HepG2 (cell line): ENCODE measurements at regions not wholly inside any gene's neighbourhood (a gene's known extent, or its start where the extent isn't known, plus 50 kb on each side); places are given as distances from the start of the nearest gene placed in this dataset.

ENCODE experiments used
- ATAC-seq: fragments of 200-7000 bp; cut with Tn5 transposase; 3 replicates; pipeline ENCODE4 v1.9.1; 2020; ENCODE audit warnings: mild to moderate bottlenecking, moderate library complexity
- BruUV-seq: library from RNA; stranded (reverse); fragments of 400-500 nt; replicated peaks from 2 replicates; lab custom pipeline; 2021; lab: Mats Ljungman, UMichigan
- CTCF ChIA-PET: fragments of 300-600 bp; formaldehyde crosslinking; extraction: SDS; loops from one replicate; lab custom pipeline; 2021; ENCODE audit warnings: low total read pairs, inconsistent platforms, low intra/inter-chr PET ratio; lab: Yijun Ruan, JAX
- POLR2A ChIA-PET: fragments of 350-600 bp; sonication (Branson Sonifier 250); formaldehyde crosslinking; loops from one replicate; lab custom pipeline; 2020; ENCODE audit warnings: antibody characterized with exemption, inconsistent platforms; lab: Yijun Ruan, JAX
- DNase-seq: peaks from one replicate; pipeline ENCODE4 v3.0.0-alpha.2; 2015; ENCODE audit warnings: low spot score
- FAIRE-seq: peaks from 3 replicates; lab custom pipeline; 2011; peaks lifted over from hg19 to GRCh38; lab: Jason Lieb, UNC
- H2AFZ ChIP-seq: one replicate; pipeline ENCODE4 v1.6.1; 2011; ENCODE audit warnings: low read length, inconsistent platforms
- H3K27ac ChIP-seq: fragments of 300-600 bp; 3 replicates; pipeline ENCODE4 v1.8.0; 2011; ENCODE audit warnings: mixed run types, mild to moderate bottlenecking, mixed read lengths, low read length, inconsistent platforms; ENCODE audit not compliant: insufficient read depth; ENCODE audit errors: extremely low read length
- H3K27me3 ChIP-seq, 2 experiments: fragments of 200-600 bp in 1 of 2; 2 replicates in 1 of 2; 3 replicates in 1 of 2; pipeline versions ENCODE4 v1.6.0 to v1.8.0; 2011; ENCODE audit warnings: low read length in 2 of 2, mild to moderate bottlenecking in 2 of 2, moderate library complexity in 2 of 2, inconsistent platforms in 1 of 2; ENCODE audit not compliant: insufficient read depth in 2 of 2, control insufficient read depth in 1 of 2
- H3K36me3 ChIP-seq, 2 experiments: fragments of 200-600 bp in 1 of 2; replicated peaks in 1 of 2; 2 replicates in 1 of 2; 3 replicates in 1 of 2; pipeline versions ENCODE4 v1.5.1 to v1.8.0; 2011; ENCODE audit warnings: low read length in 2 of 2, inconsistent platforms in 1 of 2; ENCODE audit not compliant: insufficient read depth in 2 of 2, control insufficient read depth in 1 of 2
- H3K4me1 ChIP-seq: 2 replicates; pipeline ENCODE4 v1.5.1; 2012; ENCODE audit warnings: low read length, inconsistent platforms; ENCODE audit not compliant: insufficient read depth
- H3K4me2 ChIP-seq: 2 replicates; pipeline ENCODE4 v1.6.0; 2011; ENCODE audit warnings: low read depth, low read length, inconsistent platforms
- H3K4me3 ChIP-seq, 3 experiments: fragments of 200-600 bp in 1 of 3; sonication (generic), shearing (Covaris generic) in 1 of 3; replicated peaks in 1 of 3; 2 replicates each; pipeline ENCODE4 v1.5.1; 2011 to 2016; ENCODE audit warnings: low read length in 3 of 3, inconsistent platforms in 2 of 3, low read depth in 2 of 3, mild to moderate bottlenecking in 2 of 3, control low read depth in 1 of 3, mixed read lengths in 1 of 3; ENCODE audit not compliant: insufficient read depth in 1 of 3
- H3K79me2 ChIP-seq: one replicate; pipeline ENCODE4 v1.6.1; 2011; ENCODE audit warnings: low read length, inconsistent platforms; ENCODE audit not compliant: insufficient read depth
- H3K9ac ChIP-seq: 2 replicates; pipeline ENCODE4 v1.6.0; 2011; ENCODE audit warnings: mild to moderate bottlenecking, low read depth, low read length, inconsistent platforms; ENCODE audit not compliant: insufficient read depth
- H3K9me3 ChIP-seq: 2 replicates; pipeline ENCODE4 v1.5.1; 2012; ENCODE audit warnings: mild to moderate bottlenecking, low read length
- H4K20me1 ChIP-seq: 2 replicates; pipeline ENCODE4 v1.6.0; 2011; ENCODE audit warnings: inconsistent platforms, mild to moderate bottlenecking, low read length, moderate library complexity; ENCODE audit not compliant: insufficient read depth
- CHCHD3 ChIP-seq: sonication (generic); formaldehyde crosslinking; IDR thresholded peaks from 2 replicates; pipeline ENCODE4 v1.8.0; 2022; ENCODE audit warnings: mild to moderate bottlenecking, missing genetic modification reagents, moderate library complexity
- FOXO4 ChIP-seq: sonication (generic); formaldehyde crosslinking; conservative IDR thresholded peaks from 2 replicates; pipeline ENCODE4 v1.8.1; 2023; ENCODE audit warnings: missing genetic modification reagents
- GLMP ChIP-seq: sonication (generic); formaldehyde crosslinking; IDR thresholded peaks from 2 replicates; pipeline ENCODE4 v1.9.0; 2021; ENCODE audit warnings: missing genetic modification reagents, mild to moderate bottlenecking, borderline replicate concordance
- PAWR ChIP-seq: sonication (generic); formaldehyde crosslinking; IDR thresholded peaks from 2 replicates; pipeline ENCODE4 v1.4.0; 2020; ENCODE audit warnings: missing genetic modification reagents, mild to moderate bottlenecking, borderline replicate concordance
- TCF7 ChIP-seq: sonication (generic); IDR thresholded peaks from 2 replicates; pipeline ENCODE4 v1.6.1; 2016; ENCODE audit warnings: antibody characterized with exemption, low read depth
- ZBTB10 ChIP-seq: sonication (generic); formaldehyde crosslinking; IDR thresholded peaks from 2 replicates; pipeline ENCODE4 v1.4.0; 2020; ENCODE audit warnings: missing genetic modification reagents, borderline replicate concordance
- ZBTB49 ChIP-seq: sonication (generic); formaldehyde crosslinking; IDR thresholded peaks from 2 replicates; pipeline ENCODE4 v1.4.0; 2020; ENCODE audit warnings: missing genetic modification reagents, borderline replicate concordance
- ZKSCAN8 ChIP-seq: IDR thresholded peaks from 2 replicates; pipeline ENCODE4 v1.6.1; 2016; ENCODE audit warnings: borderline replicate concordance, missing genetic modification reagents, missing compliant biosample characterization
- ZNF260 ChIP-seq: sonication (generic); formaldehyde crosslinking; IDR thresholded peaks from 2 replicates; pipeline ENCODE4 v1.4.0; 2020; ENCODE audit warnings: missing genetic modification reagents, low read depth, mild to moderate bottlenecking, borderline replicate concordance
- ZNF614 ChIP-seq: IDR thresholded peaks from 2 replicates; pipeline ENCODE4 v1.6.1; 2018; ENCODE audit warnings: missing biosample characterization, missing genetic modification reagents, inconsistent platforms, borderline replicate concordance
- ZNF652 ChIP-seq: IDR thresholded peaks from 2 replicates; pipeline ENCODE4 v1.6.1; 2016; ENCODE audit warnings: low read depth, borderline replicate concordance
- WGBS: methylation state at CpG from one replicate; pipeline ENCODE4 v1.1.6; 2017; ENCODE audit warnings: low lambda C conversion rate; 5-methylcytosine and 5-hydroxymethylcytosine counted together
- in situ Hi-C: cut with HindIII; loops from 2 replicates; pipeline ENCODE4 v1.10.0; 2017; ENCODE audit warnings: low pct_unique_long_range_greater_than_20kb; ENCODE audit not compliant: extremely low pct_ligation_motif_present
- intact Hi-C: fragments of 100-400 bp; cut with micrococcal nuclease; formaldehyde crosslinking; loops from one replicate; pipeline ENCODE4 v1.10.0; 2022; ENCODE audit not compliant: unreplicated experiment

- ChIA-PET CTCF (no interaction called here), POLR2A (no interaction called here)
- H3K27me3 ChIP-seq, result no peaks in the 10 kb centered on the region
- no peak overlapping the region for H3K4me2 ChIP-seq
- FAIRE-seq, result no peak
- no peak overlapping the region for H3K9ac ChIP-seq
- H3K4me3 ChIP-seq, result no peak overlapping the region
- H3K27ac ChIP-seq, result no peak overlapping the region
- H3K9me3 ChIP-seq, result no peaks in the 10 kb centered on the region
- TF ChIP-seq CHCHD3 (CRISPR knock-in tag), result no peak
- TF ChIP-seq, all 625 proteins: peak for 0
- DNase-seq, result no peak
- Histone ChIP-seq H4K20me1 (no peaks in the 10 kb centered on the region), H2AFZ (no peak overlapping the region), H3K4me1 (no peaks in the 10 kb centered on the region), H3K36me3 (no peaks in the 10 kb centered on the region), H3K79me2 (no peaks in the 10 kb centered on the region)
- in situ Hi-C loops, result no loop called here
- intact Hi-C loops, result no loop called here
- BruUV-seq, result no TSS peak
- WGBS, result 28% methylated on average over 4 of the region's 4 CpGs
- no peak for ATAC-seq
Measured at GRCh38 chr2:137823196-137823595, 141.1 kb upstream of the HNMT start.

- H3K9ac ChIP-seq, result no peak overlapping the region
- DNase-seq (no peak), FAIRE-seq (no peak), ATAC-seq (no peak)
- H3K27me3 ChIP-seq, result no peaks in the 10 kb centered on the region
- H3K9me3 ChIP-seq, result no peaks in the 10 kb centered on the region
- H3K79me2 ChIP-seq, result no peaks in the 10 kb centered on the region
- ChIA-PET CTCF (no interaction called here), POLR2A (no interaction called here)
- 0% methylated on average over 1 of the region's 1 CpG for WGBS
- H4K20me1 ChIP-seq, result no peaks in the 10 kb centered on the region
- intact Hi-C loops, result no loop called here
- H3K4me1 ChIP-seq, result no peaks in the 10 kb centered on the region
- no peak overlapping the region for H2AFZ ChIP-seq
- in situ Hi-C loops, result no loop called here
- no peak overlapping the region for H3K4me2 ChIP-seq
- no peak overlapping the region for H3K27ac ChIP-seq
- no peaks in the 10 kb centered on the region for H3K36me3 ChIP-seq
- BruUV-seq, result no TSS peak
- H3K4me3 ChIP-seq, result no peak overlapping the region
- no peak for TF ChIP-seq ZNF652 (CRISPR knock-in tag)
- no peak for TF ChIP-seq ZNF260 (CRISPR knock-in tag)
- TF ChIP-seq TCF7, result no peak
- no peak for TF ChIP-seq FOXO4 (CRISPR knock-in tag)
- no peak for TF ChIP-seq ZBTB10
- TF ChIP-seq ZKSCAN8 (CRISPR knock-in tag), result no peak
- TF ChIP-seq PAWR, result no peak
- TF ChIP-seq ZNF614, result no peak
- no peak for TF ChIP-seq ZBTB49
- TF ChIP-seq GLMP, result no peak
Measured at GRCh38 chr2:137824501-137824900, 139.8 kb upstream of the HNMT start.
